ENCODE measurements at regions not wholly inside any gene's neighbourhood (a gene's known extent, or its start where the extent isn't known, plus 50 kb on each side); places are given as distances from the start of the nearest gene placed in this dataset.

- ATAC-seq = no peak
- WGBS (ENCODE audit: insufficient coverage, low coverage, low lambda C conversion rate, missing lambda C conversion rate) = 53% methylated on average over 4 of the region's 15 CpGs
- TF ChIP-seq POLR2A (IDR thresholded peaks at IDR 0.05) = no peak
- TF ChIP-seq, protein P1, sequence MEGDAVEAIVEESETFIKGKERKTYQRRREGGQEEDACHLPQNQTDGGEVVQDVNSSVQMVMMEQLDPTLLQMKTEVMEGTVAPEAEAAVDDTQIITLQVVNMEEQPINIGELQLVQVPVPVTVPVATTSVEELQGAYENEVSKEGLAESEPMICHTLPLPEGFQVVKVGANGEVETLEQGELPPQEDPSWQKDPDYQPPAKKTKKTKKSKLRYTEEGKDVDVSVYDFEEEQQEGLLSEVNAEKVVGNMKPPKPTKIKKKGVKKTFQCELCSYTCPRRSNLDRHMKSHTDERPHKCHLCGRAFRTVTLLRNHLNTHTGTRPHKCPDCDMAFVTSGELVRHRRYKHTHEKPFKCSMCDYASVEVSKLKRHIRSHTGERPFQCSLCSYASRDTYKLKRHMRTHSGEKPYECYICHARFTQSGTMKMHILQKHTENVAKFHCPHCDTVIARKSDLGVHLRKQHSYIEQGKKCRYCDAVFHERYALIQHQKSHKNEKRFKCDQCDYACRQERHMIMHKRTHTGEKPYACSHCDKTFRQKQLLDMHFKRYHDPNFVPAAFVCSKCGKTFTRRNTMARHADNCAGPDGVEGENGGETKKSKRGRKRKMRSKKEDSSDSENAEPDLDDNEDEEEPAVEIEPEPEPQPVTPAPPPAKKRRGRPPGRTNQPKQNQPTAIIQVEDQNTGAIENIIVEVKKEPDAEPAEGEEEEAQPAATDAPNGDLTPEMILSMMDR (IDR thresholded peaks at IDR 0.05) = no peak
- no peaks in the 10 kb centered on the region for H3K27me3 ChIP-seq
- no peak overlapping the region for H3K4me3 ChIP-seq
- no peak overlapping the region for H3K27ac ChIP-seq
- no peaks in the 10 kb centered on the region for H3K4me1 ChIP-seq
- intact Hi-C loops (cut with DNase I) = no loop called here
- no peaks in the 10 kb centered on the region for H3K9me3 ChIP-seq
- no peak for DNase-seq
- H3K36me3 ChIP-seq = no peaks in the 10 kb centered on the region
Measured at GRCh38 chr2:2804528-2804927, 473.5 kb upstream of the MYT1L start.

GRCh38 chr2:2801458-2801857, 470.4 kb upstream of the MYT1L start:
- H3K9me3 ChIP-seq = no peaks in the 10 kb centered on the region
- H3K4me1 ChIP-seq = no peaks in the 10 kb centered on the region
- intact Hi-C loops (cut with DNase I) = no loop called here
- H3K4me3 ChIP-seq = no peak overlapping the region
- no peak for DNase-seq
- no peaks in the 10 kb centered on the region for H3K36me3 ChIP-seq
- no peak for TF ChIP-seq POLR2A (IDR thresholded peaks at IDR 0.05)
- TF ChIP-seq, protein P1 (IDR thresholded peaks at IDR 0.05) = no peak
- WGBS (ENCODE audit: insufficient coverage, low coverage, low lambda C conversion rate, missing lambda C conversion rate) = 71% methylated on average over 2 of the region's 3 CpGs
- no peak for ATAC-seq
- H3K27ac ChIP-seq = no peak overlapping the region
- no peaks in the 10 kb centered on the region for H3K27me3 ChIP-seq

DNA sequence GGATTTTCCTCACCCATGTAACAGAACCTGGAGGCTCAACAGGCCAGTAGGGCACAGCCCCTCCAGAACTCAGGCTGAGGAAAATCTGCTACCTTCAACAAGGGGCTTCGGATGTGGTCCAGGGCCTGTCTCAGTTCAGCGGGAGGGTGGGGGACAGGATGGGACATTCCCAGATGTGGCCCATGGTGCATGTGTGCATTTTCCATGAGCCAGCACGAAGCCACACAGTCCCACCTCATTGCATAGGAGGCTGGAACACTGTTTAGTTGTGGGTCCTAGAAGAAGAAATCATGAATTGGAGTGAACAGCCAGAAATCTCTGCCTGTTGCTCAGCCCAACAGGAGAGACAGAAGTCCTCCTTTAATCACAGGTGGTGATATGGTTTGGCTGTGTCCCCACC, 469.6 kb upstream of the MYT1L start:
- no peaks in the 10 kb centered on the region for H3K4me1 ChIP-seq
- H3K27ac ChIP-seq = no peak overlapping the region
- no peak for TF ChIP-seq POLR2A (IDR thresholded peaks at IDR 0.05)
- TF ChIP-seq, protein P1 (IDR thresholded peaks at IDR 0.05) = no peak
- H3K27me3 ChIP-seq = no peaks in the 10 kb centered on the region
- H3K9me3 ChIP-seq = no peaks in the 10 kb centered on the region
- WGBS (ENCODE audit: insufficient coverage, low coverage, low lambda C conversion rate, missing lambda C conversion rate) = 50% methylated on average over 2 of the region's 3 CpGs
- DNase-seq = no peak
- intact Hi-C loops (cut with DNase I) = no loop called here
- H3K4me3 ChIP-seq = no peak overlapping the region
- no peak for ATAC-seq
- no peaks in the 10 kb centered on the region for H3K36me3 ChIP-seq

DNA sequence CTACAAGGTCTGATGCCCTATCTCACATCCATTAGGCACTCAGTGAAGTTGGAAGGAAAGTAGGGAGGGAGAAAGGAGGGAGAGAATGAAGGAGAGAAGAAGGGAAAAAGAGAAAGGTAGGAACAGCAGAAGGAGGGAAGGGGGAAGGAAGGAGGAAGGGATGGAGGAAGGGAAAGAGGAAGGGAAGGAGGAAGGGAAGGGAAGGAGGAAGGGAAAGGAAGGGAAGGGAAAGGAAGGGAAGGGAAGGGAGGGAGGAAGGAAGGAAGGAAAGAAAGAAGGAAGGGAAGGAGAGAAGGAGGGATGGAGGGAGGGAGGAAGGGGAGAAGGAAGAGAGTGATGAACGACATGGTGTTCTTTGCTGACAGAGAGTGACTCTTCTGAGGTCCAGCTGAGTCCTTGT, 468.9 kb upstream of the MYT1L start:
- DNase-seq = no peak
- intact Hi-C loops (cut with DNase I) = no loop called here
- Histone ChIP-seq H3K4me3 (no peak overlapping the region), H3K27ac (no peak overlapping the region), H3K4me1 (no peaks in the 10 kb centered on the region), H3K27me3 (no peaks in the 10 kb centered on the region), H3K9me3 (no peaks in the 10 kb centered on the region), H3K36me3 (no peaks in the 10 kb centered on the region)
- 17% methylated on average over 1 of the region's 1 CpG for WGBS (ENCODE audit: insufficient coverage, low coverage, low lambda C conversion rate, missing lambda C conversion rate)
- no peak for ATAC-seq
- TF ChIP-seq, protein P1 (IDR thresholded peaks at IDR 0.05) = no peak
- no peak for TF ChIP-seq POLR2A (IDR thresholded peaks at IDR 0.05)

DNA sequence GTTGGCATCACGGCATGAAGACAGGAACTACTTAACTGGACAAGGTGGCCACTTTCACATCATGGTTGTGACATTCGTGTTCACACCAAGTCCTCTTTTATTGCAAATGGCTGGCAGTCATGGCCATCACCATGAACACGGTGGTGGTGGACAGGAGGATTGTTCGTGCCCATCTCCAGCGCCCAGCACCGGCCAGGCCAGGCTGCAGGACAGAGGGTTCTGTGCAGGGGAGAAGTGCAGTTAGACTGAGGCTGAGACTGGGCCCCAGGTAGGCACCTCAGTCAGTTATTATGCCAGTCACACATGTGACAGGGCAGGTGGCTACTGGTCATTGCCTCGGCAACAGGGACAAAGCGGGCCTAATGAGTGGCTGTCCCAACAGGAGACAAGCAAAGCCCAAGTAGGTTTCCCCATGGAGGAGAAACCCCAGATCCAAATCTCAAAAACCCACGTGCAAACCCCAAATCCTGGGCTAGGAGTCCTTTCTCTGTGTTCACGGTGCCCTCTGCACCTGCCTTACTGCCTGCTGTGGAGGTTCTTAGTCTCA, 468.1 kb upstream of the MYT1L start:
- ATAC-seq = no peak
- TF ChIP-seq POLR2A (IDR thresholded peaks at IDR 0.05) = no peak
- TF ChIP-seq, protein P1 (IDR thresholded peaks at IDR 0.05) = no peak

More for the DNA sequence above, 468.1 kb upstream of the MYT1L start:
- 65% methylated on average over 7 of the region's 10 CpGs for WGBS (ENCODE audit: insufficient coverage, low coverage, low lambda C conversion rate, missing lambda C conversion rate)
- no peaks in the 10 kb centered on the region for H3K27me3 ChIP-seq
- no peak overlapping the region for H3K27ac ChIP-seq
- no peaks in the 10 kb centered on the region for H3K36me3 ChIP-seq
- no peaks in the 10 kb centered on the region for H3K9me3 ChIP-seq
- no peak for DNase-seq
- no peaks in the 10 kb centered on the region for H3K4me1 ChIP-seq
- intact Hi-C loops (cut with DNase I) = no loop called here
- no peak overlapping the region for H3K4me3 ChIP-seq

Data from right lobe of liver (tissue), 6 donors.